Central memory CD4-positive, alpha-beta T cell (primary cell): ENCODE measurements at regions not wholly inside any gene's neighbourhood (a gene's known extent, or its start where the extent isn't known, plus 50 kb on each side); places are given as distances from the start of the nearest gene placed in this dataset.
"Not testable (repeated sequence)": the region's sequence is repeated elsewhere in the genome, so short reads cannot be mapped to it uniquely, and the experiment has no call there.

Source experiments
- DNase-seq: peaks from one replicate; pipeline ENCODE4 v3.0.0; 2022

DNA sequence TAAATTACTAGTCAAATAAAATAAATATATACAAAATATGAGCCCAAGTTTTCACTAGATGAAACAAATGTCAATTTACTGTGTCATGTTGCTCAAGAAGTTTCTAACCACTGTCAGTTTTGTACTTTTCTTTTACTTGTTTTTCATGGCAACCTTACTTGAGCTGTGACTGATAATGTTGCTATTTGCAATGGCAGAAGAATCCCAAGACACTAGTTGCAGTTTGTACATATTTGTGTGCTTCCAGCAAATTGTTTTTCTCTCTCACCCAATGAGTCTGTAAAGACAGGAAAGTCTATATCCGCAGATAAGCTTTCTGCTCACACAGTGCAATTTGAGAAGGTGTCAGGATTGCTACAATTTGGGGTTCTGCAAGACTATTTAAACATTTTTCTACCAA, 338.6 kb upstream of the PCSK5 start:
- DNase-seq: no peak

GRCh38 chr9:75552941-75553340, 337.5 kb upstream of the PCSK5 start:
- DNase-seq: no peak

- DNase-seq: not testable (repeated sequence)
Measured at GRCh38 chr9:75566813-75567212, 323.7 kb upstream of the PCSK5 start.

DNA sequence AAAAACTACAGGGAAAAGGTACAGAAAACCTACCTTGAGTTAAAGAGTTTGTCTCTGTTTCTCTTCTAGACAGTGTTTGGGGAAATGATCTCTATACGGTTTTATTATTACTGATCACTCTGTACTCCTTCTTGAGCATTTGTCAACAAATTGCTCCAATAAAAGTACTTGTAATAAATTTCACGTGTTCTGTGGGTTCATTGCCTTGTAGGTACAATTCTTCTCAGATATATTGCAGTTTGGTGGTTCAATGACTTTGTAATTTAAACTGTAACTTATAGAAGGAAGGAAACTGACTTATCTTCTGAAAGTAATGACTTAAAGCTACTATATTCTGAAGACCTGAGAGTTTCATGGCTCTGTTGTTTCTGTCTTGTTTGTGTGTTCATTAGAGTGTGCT, 319.9 kb upstream of the PCSK5 start:
- DNase-seq: no peak

GRCh38 chr9:75574569-75574968, 315.9 kb upstream of the PCSK5 start:
- DNase-seq: no peak

GRCh38 chr9:75582870-75583269, 307.6 kb upstream of the PCSK5 start:
- no peak for DNase-seq

DNA sequence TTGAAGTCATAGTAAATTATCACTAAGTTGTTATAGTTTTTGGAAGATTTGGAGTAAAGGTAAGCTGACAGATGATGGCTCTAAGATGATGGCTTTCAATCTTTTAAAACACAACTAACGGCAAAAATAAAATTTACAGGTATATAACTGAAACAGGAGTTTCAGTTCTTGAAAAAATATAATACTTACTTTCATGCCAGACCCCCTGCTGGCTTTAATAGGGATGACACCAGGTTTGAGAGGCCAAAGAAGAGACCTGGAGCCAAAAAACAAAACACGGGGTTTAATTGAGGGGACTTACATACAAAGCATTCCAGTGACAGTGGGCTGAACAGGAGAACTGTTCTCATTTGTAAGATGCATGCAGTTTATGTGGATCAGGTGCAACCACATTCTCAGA, 301.7 kb upstream of the PCSK5 start:
- DNase-seq: no peak

DNA sequence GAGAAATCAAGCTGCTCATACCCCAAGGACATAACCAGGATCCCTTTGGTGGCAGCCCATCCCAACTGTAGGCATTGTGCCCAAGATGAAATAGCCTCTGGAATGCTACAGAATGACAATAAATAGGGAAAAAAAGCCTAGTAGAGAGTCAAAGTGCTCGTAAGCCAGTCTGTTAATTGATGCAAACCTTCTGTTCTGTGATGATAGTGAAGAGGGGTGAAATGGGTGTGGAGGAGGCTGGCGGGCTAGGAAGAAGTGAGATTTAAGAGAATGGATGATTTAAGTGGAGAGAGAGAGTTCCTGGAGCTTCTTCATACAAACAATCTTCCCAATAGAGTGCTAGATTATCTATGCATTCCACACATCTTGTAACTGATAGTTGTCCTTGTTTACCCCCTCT, 301.0 kb upstream of the PCSK5 start:
- no peak for DNase-seq

- DNase-seq: no peak
Measured at GRCh38 chr9:75591972-75592371, 298.5 kb upstream of the PCSK5 start.

GRCh38 chr9:75592586-75592985, 297.9 kb upstream of the PCSK5 start:
- DNase-seq: no peak

DNA sequence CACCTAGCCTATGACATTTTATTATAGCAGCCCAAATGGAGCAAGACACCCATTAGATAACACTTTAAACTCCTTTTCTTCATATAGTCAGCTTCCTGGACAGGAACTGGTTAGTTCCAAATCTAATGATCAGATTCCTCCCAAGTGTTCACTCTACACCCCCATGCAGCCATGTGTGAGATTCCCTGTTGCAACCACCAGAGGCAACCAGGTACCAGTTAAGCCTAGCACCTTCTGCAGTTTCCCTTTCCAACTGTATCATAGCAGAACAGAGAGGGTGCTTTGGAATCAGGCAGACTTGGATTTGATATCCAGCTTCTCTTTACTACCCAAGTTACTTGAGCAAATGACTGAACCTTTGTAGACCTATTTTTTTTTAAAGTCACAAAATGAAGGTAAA, 296.6 kb upstream of the PCSK5 start:
- no peak for DNase-seq

- no peak for DNase-seq
Measured at GRCh38 chr9:75599126-75599525, 291.3 kb upstream of the PCSK5 start.

DNA sequence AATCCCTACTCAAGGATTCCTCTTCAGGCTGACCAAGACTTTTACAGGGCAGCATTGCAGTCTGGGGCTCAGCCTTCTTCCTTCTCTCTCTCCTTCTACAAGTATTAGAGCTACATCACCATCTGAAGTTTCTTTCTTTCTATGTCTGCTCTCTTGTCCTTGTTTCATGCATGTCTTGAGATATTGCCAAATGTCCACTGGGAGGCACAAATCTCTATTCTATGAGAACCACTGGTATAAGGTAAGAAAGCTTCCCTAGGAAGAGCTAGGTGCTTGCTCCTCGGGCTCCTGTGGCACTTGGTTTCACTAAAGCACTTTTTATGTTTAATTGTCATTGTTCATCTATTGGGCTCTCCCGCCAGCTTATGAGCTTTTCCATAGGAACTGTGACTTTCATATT, 289.2 kb upstream of the PCSK5 start:
- DNase-seq: no peak

- DNase-seq: no peak
Measured at GRCh38 chr9:75602060-75602459, 288.4 kb upstream of the PCSK5 start.

GRCh38 chr9:75604661-75605060, 285.8 kb upstream of the PCSK5 start:
- no peak for DNase-seq

GRCh38 chr9:75607521-75607920, 283.0 kb upstream of the PCSK5 start:
- no peak for DNase-seq

DNA sequence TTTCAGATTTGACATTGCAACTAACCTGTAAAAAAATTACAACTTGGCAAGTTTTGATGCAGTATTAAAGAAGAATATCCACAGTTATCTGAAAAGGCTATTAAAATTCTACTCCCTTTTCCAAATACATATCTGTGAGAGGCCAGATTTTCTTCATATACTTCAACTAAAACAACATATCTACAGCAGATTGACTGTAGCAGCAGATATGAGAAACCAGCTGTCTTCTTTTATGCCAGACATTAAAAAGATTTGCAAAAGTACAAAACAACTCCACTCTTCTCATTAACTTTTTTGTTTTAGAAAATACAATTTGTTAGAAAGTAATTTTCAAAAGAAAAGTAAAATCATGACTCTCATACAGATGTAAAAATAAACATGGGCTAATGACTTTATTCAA, 281.1 kb upstream of the PCSK5 start:
- no peak for DNase-seq

DNA sequence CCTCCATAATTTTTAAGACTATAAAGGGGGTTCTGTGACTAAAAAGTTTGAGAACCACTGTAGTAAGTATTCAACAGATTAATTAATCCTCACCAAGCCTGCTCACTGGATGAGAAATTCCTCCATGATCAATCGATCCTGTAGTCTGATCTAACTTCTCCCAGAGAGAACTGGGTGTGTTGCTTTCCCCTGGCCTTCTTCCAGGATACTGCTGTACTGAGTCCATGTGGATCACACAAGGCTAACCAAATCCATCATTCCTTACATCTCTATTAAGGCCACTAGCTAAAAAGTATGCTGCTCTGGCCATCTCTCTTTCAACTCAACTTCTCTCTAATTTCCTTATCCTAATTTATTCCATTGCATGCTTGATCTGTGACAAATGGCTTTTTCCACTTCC, 280.2 kb upstream of the PCSK5 start:
- no peak for DNase-seq

DNA sequence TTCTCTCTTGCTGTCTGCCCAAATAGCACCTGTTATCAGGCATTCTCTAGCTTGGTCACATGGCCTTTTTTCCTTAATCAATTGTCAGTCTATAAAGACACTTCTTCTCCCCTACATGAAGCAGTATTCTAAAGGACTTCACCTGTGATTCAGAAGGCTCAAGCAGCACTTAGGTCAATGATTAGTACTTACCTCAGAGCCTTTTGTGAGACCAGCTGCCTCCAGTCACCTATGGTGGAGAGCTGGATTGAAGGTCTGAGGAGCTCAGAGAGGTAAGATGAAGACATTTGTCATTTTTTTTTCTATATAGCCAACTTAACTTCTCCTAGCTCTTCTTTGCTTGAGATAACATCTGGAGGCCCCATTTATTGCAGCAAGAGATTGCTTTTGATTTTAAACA, 278.3 kb upstream of the PCSK5 start:
- no peak for DNase-seq

- no peak for DNase-seq
Measured at GRCh38 chr9:75612754-75613153, 277.7 kb upstream of the PCSK5 start.

GRCh38 chr9:75615284-75615683, 275.2 kb upstream of the PCSK5 start:
- DNase-seq: no peak

GRCh38 chr9:75616052-75616451, 274.4 kb upstream of the PCSK5 start:
- no peak for DNase-seq

DNA sequence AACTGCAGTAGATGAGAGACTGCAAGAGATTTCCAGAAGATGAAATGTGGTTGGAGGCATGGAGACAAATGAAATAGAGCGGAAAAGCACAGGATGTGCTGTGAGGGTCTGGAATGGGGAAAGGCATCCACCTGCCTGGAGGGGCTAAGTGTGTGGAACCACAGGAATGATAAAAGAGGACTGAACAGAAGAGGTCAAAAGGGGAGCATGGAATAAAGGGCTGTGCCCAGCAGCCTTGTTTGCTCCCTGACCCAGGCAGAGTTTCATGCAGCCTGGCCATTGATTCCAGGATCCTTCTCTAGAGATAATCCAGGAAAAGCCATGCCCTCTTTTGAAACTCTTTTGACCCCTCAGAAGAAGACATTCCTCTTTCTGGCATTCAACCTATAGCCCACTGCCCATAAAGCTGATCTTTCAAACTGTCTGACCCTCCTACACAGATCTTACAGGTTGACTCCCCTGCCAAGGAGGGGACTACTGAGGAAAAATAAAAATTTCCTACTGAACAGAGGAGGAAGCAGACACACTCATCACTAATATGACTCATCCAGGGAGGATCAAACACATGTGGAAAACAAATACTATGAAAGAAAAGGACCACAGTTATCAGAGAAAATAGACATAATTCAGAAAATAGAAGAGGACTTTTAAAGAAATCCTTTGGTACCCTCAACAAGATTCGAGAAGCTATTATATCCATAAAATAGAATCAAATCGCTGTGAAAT, 273.5 kb upstream of the PCSK5 start:
- DNase-seq: no peak

DNA sequence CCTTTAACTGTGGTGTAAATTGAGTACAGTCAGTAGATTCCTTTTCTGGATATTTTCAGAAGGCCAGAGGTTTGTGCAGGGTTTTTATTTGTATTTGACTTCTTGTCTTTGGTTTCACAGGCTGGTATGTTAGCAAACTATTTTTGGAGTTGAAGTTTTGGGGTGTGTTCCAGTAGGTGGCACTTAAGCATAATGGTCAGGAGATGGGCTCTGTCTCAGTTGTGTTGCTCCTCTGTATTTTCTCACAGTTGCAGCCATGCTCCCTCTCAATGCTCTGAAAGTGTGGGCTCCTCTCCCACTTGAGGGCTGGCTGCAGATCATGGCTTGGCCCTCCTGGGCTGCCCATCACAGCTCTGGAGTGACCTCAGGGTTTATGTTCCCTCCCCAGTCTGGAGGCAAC, 267.0 kb upstream of the PCSK5 start:
- no peak for DNase-seq

GRCh38 chr9:75624998-75625397, 265.5 kb upstream of the PCSK5 start:
- no peak for DNase-seq

DNA sequence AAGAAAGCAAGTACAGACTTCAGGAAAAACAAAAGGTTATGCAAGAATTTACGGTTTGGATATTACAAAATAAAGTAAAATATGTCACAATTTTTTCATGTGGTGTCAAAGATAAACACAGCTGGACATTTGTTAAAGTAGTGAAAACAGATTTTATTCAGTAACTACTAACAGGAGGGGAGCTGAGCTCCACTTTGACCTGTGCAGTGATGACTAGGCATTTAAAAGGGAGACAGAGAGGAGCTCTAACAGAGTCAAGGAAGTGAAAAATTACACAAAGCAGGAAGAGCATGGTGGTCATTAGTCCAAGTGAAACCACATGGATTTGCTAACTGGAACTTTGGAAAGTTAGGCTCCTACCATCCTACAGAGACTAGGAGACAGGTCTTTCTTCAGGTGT, 263.6 kb upstream of the PCSK5 start:
- no peak for DNase-seq
